ENCODE measurements at regions not wholly inside any gene's neighbourhood (a gene's known extent, or its start where the extent isn't known, plus 50 kb on each side); places are given as distances from the start of the nearest gene placed in this dataset.

GRCh38 chr4:15293711-15294110 is 134.1 kb upstream of the C1QTNF7 start:
- no peak for ATAC-seq

DNA sequence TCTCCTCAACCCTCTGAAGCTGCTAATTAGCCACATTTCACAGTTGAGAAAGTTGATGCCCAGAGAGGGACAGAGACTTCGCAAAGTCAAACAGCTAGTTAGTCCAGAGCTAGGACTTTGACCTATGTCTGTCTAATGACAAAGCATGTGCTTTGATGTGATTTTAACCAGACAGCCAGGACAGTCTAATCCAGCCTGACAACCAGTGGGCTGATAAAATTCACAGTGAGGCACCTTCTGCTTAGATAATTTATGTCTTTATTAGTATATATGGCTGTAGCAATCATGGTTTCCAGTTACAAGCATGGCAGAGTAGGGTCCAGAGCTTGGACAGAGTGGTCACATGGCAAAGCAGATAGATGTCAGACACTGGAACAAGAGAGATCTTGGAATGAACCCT is 133.6 kb upstream of the C1QTNF7 start:
- H3K9me3 Mint-ChIP-seq, result peaks cover 0 to 4% of the 10 kb centered on the region in 2 donors
- no peak for DNase-seq (ENCODE audit: low spot score in 2 of 2)
- no peaks in the 10 kb centered on the region for H3K36me3 Mint-ChIP-seq
- H3K27ac Mint-ChIP-seq, result no peak overlapping the region
- ATAC-seq, result no peak

More at GRCh38 chr4:15293711-15294110, 134.1 kb upstream of the C1QTNF7 start:
- H3K27ac Mint-ChIP-seq, result no peak overlapping the region
- no peaks in the 10 kb centered on the region for H3K36me3 Mint-ChIP-seq
- peaks cover 0 to 4% of the 10 kb centered on the region in 2 donors for H3K9me3 Mint-ChIP-seq
- DNase-seq (ENCODE audit: low spot score in 2 of 2), result no peak

- no peak for ATAC-seq
- no peak overlapping the region for H3K27ac Mint-ChIP-seq
Measured at GRCh38 chr4:15294832-15295231, 133.0 kb upstream of the C1QTNF7 start.

DNA sequence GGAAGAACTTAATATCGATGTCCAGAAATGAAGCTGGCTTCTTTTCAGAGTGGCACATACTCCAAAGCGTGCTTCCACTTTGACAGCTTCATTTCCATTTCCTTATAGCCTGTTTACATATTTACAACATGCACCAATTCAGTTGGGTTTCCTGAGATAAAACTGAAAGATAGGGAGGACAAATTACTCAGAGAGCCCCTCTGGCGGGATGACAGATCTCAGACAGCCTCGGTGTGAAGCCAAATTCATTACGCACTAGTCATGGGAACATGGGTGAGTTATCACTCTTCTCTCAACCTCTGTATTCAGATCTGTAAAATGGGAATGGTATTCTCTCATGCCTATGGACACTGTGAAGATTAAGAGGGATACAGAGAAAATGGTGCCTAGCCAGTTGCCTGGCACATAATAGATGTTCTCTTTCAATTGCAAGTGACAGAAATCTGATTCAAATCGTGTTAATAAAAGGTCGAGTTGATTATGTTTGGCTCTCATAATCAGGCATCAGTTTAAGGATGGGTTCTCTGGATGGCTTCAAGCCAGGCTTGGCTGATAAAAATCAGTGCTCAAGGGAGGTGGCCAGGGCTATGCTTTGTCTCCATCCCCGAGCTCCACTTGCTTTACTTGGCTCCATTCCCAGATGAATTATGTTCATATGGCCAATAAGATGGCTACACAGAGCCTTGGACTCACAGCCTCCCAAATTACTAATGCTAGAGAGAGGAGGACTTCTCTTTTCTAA is 132.2 kb upstream of the C1QTNF7 start:
- peaks cover 0 to 4% of the 10 kb centered on the region in 2 donors for H3K9me3 Mint-ChIP-seq
- DNase-seq (ENCODE audit: low spot score in 2 of 2) (no peak), ATAC-seq (no peak)
- H3K36me3 Mint-ChIP-seq, result no peaks in the 10 kb centered on the region
- no peak overlapping the region for H3K27ac Mint-ChIP-seq

More at GRCh38 chr4:15294832-15295231, 133.0 kb upstream of the C1QTNF7 start:
- Mint-ChIP-seq H3K36me3 (no peaks in the 10 kb centered on the region), H3K9me3 (peaks cover 0 to 4% of the 10 kb centered on the region in 2 donors)
- DNase-seq (ENCODE audit: low spot score in 2 of 2), result no peak

- Mint-ChIP-seq H3K36me3 (no peaks in the 10 kb centered on the region), H3K27ac (no peak overlapping the region), H3K9me3 (peaks cover 0 to 4% of the 10 kb centered on the region in 2 donors)
- no peak for DNase-seq (ENCODE audit: low spot score in 2 of 2)
- ATAC-seq, result no peak
Measured at GRCh38 chr4:15297344-15297743, 130.5 kb upstream of the C1QTNF7 start.

- Mint-ChIP-seq H3K9me3 (no peaks in the 10 kb centered on the region), H3K27ac (no peak overlapping the region)
Measured at GRCh38 chr4:15299627-15300026, 128.2 kb upstream of the C1QTNF7 start.

DNA sequence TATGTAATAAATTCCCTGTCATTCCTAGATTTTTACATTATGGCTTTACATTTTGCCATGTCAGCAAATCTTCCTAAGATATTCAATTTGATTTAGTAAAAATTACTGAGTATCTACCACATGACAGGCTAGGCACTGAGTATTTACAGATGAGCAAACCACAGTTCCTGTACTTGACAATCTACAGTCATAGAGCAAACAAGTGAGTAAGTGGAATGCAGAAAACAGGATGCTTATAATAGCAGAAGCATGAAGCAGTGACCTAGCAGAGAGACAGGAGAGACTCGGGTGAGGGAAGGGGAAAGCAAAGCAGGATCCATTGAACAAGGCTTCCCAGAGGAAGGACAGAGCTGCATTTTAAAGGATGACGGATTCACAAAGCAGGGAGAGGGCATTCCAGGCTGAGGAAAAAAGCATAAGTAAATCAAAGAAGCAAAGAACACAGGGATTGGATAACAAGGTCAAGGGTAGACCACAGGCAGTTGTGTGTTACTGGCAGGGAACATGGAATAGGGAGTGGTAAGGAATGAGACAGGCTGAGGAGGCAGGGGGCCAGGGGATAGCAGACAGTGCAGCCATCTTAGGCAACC is 124.7 kb upstream of the C1QTNF7 start:
- ATAC-seq, result no peak
- H3K36me3 Mint-ChIP-seq, result no peaks in the 10 kb centered on the region

More at GRCh38 chr4:15299627-15300026, 128.2 kb upstream of the C1QTNF7 start:
- DNase-seq (ENCODE audit: low spot score in 2 of 2), result no peak
- ATAC-seq, result no peak
- H3K36me3 Mint-ChIP-seq, result no peaks in the 10 kb centered on the region

DNA sequence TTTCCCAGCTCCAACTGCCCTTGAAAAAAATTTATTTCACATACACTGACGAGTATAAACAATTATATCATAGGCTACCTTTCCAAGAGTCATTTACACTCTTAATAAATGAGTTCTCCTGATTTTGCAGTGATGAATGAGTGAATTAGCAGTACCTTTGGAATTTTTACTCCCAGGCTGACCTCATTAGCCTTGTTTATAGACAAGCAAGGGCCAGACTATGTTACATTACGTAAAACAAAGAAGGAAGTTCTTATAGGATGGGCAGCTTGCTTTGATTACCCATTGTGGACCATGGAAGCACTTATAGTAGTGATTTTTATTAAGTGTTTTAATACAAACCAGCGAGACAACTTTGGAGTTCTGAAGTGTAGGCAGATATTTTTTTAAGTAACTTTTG is 112.9 kb upstream of the C1QTNF7 start:
- DNase-seq (ENCODE audit: low spot score in 2 of 2), result no peak
- Mint-ChIP-seq H3K9me3 (peaks cover 2 to 3% of the 10 kb centered on the region in 2 donors), H3K36me3 (no peaks in the 10 kb centered on the region), H3K27ac (peak overlapping the region in 1 of 2 donors; percentile 40)
- no peak for ATAC-seq

More for the DNA sequence above, 124.7 kb upstream of the C1QTNF7 start:
- no peak overlapping the region for H3K27ac Mint-ChIP-seq
- peaks cover 0 to 6% of the 10 kb centered on the region in 2 donors for H3K9me3 Mint-ChIP-seq
- no peak for DNase-seq (ENCODE audit: low spot score in 2 of 2)

DNA sequence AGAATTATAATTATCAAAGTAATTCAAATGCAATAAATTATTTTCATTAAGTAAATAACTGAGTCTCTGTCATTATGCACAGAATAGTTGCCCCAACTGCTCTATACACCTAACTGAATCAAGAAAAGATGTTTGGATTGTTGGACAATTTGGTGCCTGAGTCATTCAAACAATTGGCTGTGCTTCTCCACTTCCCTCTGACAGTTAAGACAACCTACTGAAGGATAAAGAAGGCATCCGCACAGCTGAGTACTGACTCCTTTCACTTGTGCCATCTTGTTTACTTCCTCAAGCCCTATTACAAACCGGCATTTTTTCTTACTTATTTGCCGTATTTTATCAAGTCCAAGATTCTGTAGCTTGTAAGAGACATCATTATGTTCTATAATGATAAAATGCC is 110.6 kb upstream of the C1QTNF7 start:
- Mint-ChIP-seq H3K9me3 (no peaks in the 10 kb centered on the region), H3K36me3 (no peaks in the 10 kb centered on the region), H3K27ac (no peak overlapping the region)
- DNase-seq (ENCODE audit: low spot score in 2 of 2) (no peak), ATAC-seq (no peak)

DNA sequence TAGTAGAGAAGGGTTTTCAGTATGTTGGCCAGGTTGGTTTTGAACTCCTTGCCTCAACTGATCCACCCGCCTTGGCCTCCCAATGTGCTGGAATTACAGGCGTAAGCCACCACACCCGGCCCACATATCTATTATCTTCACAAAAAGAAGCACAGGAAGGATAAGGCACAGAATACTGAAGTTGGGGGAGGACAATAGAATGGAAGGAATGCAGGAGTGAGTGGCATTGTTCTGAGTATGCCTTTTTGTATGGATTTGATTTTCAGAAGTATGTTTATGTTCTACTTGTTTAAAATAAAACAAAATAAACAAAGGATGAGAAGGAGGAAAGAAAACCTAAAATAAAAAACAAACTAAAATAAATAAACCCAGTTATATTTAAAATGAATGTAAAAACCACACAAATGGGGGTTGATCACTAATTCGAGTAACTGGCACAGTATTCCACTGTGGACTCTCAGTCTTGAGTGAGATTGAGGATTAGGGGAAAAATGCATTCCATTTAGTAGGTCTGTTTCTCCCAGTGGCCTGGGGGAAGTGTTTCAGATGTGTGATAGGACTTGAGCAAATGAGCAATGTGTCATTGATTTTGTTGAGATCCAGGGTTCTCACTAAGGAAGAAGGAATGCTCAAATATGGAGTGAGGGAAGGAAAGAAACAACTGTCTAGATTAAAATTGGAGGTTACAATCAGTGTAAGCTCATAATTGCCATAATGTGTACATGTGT is 109.0 kb upstream of the C1QTNF7 start:
- no peak for DNase-seq (ENCODE audit: low spot score in 2 of 2)
- Mint-ChIP-seq H3K36me3 (no peaks in the 10 kb centered on the region), H3K27ac (no peak overlapping the region), H3K9me3 (no peaks in the 10 kb centered on the region)
- ATAC-seq, result no peak

DNA sequence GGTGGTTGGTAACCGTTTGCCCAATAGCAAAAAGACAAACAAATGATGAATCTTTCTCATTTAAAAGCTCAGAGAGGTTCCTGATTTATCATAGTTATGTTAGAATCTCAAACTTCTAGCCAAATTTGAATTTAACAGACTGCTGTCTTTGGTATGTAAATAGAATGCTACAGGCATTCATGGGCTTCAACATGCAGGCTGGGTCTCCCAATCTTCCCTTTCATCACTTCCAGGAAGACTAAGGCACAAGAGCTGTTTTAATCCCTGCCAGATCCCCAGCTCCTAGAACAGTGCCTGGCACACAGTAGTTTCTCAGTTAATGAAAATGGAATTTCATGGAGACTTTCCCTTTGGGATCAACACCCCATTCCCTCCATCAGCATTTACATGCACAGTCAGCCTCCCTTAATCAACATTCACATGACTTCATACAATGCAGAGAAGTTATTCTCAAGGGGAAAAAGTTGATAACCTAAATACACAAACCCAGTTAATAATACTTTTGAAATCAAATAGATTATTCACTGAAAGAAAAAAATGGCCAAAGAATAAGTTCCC is 107.6 kb upstream of the C1QTNF7 start:
- H3K9me3 Mint-ChIP-seq, result no peaks in the 10 kb centered on the region
- ATAC-seq, result no peak
- DNase-seq (ENCODE audit: low spot score in 2 of 2), result no peak
- H3K36me3 Mint-ChIP-seq, result no peaks in the 10 kb centered on the region
- no peak overlapping the region for H3K27ac Mint-ChIP-seq

- no peaks in the 10 kb centered on the region for H3K9me3 Mint-ChIP-seq
- ATAC-seq, result no peak
- no peak for DNase-seq (ENCODE audit: low spot score in 2 of 2)
- H3K27ac Mint-ChIP-seq, result no peak overlapping the region
- no peaks in the 10 kb centered on the region for H3K36me3 Mint-ChIP-seq
Measured at GRCh38 chr4:15322006-15322405, 105.8 kb upstream of the C1QTNF7 start.

DNA sequence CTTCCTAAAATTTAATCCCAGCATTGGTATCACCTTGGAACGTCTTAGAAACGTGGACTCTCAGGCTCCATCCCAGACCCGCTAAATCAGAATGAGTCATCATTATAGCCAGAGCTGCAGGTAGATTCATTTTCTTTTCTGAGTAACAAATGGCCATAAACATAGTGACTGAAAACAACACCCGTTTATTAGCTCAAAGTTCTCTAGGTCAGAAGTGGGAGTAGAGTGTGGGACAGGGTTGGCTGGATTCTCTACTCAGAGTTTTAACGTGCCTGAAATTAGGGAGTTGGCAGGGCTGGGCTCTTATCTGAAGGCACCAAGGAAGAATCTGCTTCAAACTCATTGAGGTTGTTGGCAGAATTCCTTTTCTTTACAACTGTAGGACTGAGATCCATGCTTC is 101.8 kb upstream of the C1QTNF7 start:
- H3K27ac Mint-ChIP-seq, result no peak overlapping the region
- no peaks in the 10 kb centered on the region for H3K36me3 Mint-ChIP-seq
- no peaks in the 10 kb centered on the region for H3K9me3 Mint-ChIP-seq
- ATAC-seq (no peak), DNase-seq (ENCODE audit: low spot score in 2 of 2) (no peak)

- Mint-ChIP-seq H3K36me3 (no peaks in the 10 kb centered on the region), H3K9me3 (no peaks in the 10 kb centered on the region), H3K27ac (no peak overlapping the region)
- ATAC-seq (no peak), DNase-seq (ENCODE audit: low spot score in 2 of 2) (no peak)
Measured at GRCh38 chr4:15327311-15328298, 100.2 kb upstream of the C1QTNF7 start.

- H3K36me3 Mint-ChIP-seq, result no peaks in the 10 kb centered on the region
- ATAC-seq (no peak), DNase-seq (ENCODE audit: low spot score in 2 of 2) (no peak)
- no peak overlapping the region for H3K27ac Mint-ChIP-seq
- H3K9me3 Mint-ChIP-seq, result peaks cover 0 to 1% of the 10 kb centered on the region in 2 donors
Measured at GRCh38 chr4:15331930-15332329, 95.9 kb upstream of the C1QTNF7 start.

GRCh38 chr4:15332377-15332776 is 95.5 kb upstream of the C1QTNF7 start:
- Mint-ChIP-seq H3K36me3 (no peaks in the 10 kb centered on the region), H3K9me3 (peaks cover 0 to 6% of the 10 kb centered on the region in 2 donors), H3K27ac (no peak overlapping the region)
- no peak for ATAC-seq
- no peak for DNase-seq (ENCODE audit: low spot score in 2 of 2)

Data from activated naive CD4-positive, alpha-beta T cell treated with anti-CD3 and anti-CD28 coated beads, Interleukin-2, amount 50 U/mL, for 72 hours (primary cell).